NK-92 treated with Interleukin-12 subunit alpha and Interleukin-12 subunit beta, amount 100 ng/mL, for 24 hours (cell line): ENCODE measurements at regions not wholly inside any gene's neighbourhood (a gene's known extent, or its start where the extent isn't known, plus 50 kb on each side); places are given as distances from the start of the nearest gene placed in this dataset.

Experiments
- DNase-seq: peaks from one replicate; lab custom pipeline; 2025; lab: John Stamatoyannopoulos, UW

DNA sequence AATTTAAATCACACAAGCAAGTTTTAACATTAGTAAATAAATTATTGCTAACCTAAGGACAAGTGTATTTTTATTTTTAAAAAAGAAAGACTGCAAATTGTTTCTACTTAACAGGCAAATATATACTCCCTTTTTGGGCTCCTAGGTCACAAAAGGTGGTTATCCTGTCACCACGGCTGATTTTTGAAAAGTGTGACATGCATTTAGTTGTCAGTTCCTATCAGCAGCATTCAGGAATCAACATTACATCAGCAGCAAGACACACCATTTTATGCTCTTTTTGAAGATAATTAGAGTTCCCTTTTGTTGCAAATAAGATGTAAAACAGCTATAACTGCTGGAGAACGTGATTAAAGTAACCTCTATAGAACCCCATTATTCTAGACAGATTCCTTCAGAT is 357.5 kb upstream of the TMCO5A start:
- DNase-seq, result no peak

DNA sequence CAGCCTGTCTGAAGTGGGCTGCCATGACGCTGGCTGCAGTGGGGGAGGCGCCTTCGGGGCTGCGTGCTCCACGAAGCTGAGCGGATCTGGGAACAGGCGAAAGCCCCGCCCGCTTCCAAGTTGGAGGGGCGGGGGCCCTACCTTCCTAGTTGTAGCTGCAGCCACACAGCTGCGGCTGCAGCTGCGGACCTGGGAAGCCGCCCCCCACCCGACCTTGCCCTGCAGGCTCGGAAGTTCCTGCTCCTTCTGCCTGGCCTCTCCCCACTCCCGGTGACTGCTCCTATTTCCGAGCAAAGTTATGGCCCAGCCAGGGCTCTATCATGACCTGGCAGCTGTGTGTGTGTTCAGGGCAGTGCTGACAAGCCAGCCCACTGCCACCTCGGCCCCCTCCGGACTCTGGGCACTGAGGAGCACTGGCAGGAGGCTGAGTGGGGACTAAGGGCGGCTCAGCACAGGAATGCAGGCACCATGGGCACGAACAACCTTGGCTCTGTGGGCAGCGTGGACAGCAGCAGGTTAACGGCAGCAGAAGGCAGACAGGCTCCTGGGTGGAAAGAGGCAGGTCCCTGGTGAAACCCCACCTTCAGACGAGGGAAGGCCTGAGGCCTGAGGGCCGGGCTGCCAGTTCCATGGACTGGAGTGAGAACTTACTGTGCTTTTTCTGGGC is 352.4 kb upstream of the TMCO5A start:
- DNase-seq, result no peak

DNA sequence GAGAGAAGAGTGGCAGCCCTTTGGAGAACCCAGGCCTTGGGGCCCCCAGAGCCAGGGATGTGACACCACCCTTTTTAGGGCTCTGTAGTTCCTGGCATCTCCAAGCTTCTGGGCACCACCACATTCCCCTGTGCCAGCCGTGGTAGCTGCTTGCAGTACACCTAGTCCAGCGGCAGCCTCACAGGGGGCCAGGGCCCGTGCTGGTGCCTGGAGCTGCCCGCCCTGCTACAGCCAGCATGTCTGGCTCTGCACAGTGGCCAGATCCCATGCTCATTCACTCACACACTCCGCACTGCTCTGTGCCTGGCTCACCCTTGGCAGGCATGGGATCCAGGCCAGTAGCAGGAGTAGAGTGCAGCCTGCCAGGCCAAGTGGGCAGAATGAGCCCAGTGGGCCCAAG is 351.6 kb upstream of the TMCO5A start:
- no peak for DNase-seq

DNA sequence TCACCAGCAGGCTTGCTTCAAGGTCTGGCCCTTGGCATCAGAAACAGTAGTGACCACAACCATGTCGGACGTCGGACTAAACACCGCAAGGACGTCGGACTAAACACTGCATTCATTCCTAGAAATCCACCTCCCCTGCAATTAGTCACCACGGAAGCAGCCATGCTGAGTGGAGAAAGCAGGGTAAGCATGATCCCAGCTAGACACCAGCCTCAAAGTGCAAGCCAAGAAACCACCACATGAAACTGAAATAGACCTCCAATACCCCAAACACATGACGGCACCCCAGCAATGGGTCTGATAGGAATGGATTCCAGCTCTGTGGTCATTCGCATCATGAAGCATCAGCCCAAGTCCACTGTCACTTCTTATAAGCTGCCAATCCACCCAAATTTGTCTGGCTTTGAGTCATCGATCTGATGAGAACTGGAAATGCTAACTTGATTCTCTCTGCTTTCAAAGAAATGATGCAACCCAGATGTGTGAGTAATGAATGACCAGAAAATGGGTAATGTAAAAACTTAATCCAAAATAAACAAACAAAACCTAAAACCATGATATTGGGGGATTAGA is 348.3 kb upstream of the TMCO5A start:
- no peak for DNase-seq

DNA sequence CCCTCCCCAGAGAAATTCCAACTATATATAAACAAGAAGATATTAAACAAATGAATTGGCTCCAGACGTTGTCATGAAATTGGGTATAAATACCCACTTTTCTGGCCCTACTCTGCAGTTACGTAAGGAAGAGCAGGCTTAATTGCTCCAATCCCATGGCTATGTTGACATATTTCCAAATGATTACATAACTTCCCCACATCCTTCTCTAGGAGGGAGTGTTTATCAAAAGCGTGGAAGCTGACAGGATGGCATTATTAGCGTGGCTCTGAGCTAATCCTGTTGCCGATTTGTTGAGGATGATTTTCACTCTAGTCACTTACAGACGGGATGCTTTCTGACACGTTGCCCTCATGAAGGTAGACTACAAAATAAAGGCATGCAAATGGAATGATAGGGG is 347.5 kb upstream of the TMCO5A start:
- no peak for DNase-seq

DNA sequence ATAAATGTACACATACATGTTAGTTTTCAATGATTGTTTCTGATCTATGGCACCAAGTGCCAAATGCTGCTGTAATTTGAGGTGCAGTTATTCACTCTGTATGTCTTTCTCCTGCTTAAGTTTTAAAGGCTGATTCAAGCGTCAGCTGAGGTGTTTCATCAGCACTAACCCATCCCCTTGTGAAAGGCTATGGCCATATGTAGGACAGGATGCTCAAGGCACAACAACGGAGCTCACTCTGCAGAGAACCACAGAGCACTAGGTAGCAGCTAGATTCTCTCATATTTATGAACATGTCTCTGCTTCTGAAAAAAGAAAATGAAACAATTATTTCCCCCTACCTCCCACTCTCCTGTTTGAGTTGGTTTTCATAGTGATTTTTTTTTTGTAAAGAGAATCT is 340.0 kb upstream of the TMCO5A start:
- no peak for DNase-seq

DNA sequence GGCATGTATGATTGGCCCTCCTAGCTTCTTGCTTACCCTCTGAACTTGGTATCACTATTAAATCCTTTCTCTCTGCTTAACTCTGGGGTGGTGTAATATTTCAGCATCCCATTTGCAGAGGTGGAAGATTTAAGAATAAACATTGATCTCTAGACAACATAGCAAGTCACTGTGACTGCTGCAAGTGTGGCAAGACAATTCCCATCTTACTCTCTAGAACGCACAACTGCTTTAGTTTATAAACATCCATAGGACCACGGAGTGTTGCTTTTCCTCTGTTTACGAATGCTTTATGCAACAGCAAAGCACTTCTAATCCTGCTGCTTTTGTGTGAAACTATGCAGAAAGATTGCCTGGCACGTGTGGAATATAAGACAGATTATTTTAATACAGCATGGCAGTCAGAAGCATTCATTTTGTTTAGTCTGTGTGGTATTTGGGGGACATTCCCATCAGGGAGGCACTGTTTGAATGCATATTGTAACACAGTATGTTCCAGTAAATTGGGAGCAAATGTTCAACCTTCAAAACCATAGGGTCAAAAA is 338.9 kb upstream of the TMCO5A start:
- DNase-seq, result no peak

DNA sequence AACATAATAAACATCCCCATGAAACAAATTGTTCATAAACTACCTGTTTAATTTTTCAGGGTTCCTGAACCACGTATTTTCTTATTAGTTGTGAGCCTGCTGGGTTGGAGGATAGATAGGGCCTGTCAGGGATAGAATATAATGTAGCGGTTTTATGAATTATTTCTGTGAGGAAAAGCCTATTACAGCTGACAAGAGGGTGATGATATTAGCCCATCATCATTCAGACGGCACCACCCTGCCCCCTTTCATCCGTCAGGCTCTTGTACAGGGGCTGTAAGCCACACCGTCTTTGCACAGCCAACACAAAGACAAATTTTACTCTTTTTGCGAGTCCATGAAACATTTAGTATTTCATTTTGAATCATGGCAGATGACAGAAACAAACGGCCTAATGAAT is 335.3 kb upstream of the TMCO5A start:
- no peak for DNase-seq

DNA sequence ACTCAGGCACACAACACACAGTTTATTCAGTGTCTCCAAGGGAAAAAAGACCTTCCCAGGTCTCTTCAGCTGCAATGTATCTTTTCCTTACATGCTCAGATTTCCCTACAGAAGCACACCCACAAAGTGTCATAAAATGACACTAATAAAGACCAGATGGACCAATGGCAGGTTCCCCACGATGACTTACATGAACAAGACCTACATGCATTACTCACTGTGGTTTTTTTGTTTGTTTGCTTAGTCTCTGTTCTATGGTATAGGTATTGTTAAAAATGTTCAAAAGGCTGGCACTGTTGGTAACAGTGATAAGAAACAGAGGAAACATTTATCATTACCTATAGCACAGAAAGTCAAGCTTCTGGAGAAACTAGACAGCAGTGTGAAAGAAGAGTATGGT is 318.2 kb upstream of the TMCO5A start:
- no peak for DNase-seq

DNA sequence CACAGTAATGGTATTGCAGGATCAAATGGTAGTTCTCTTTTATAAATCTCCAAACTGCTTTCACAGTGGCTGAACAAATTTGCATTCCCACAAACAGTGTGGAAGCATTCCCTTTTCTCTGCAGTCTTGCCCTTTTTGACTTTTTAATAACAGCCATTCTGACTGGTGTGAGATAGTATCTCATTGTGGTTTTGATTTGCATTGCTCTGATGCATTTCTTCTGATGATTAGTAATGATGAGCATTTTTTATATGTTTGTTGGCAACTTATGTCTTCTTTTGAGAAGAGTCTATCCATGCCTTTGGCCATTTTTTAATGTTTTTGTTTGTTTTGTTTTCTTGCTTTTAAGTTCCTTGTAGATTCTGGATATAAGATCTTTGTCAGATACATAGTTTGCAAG is 316.1 kb upstream of the TMCO5A start:
- DNase-seq, result no peak

DNA sequence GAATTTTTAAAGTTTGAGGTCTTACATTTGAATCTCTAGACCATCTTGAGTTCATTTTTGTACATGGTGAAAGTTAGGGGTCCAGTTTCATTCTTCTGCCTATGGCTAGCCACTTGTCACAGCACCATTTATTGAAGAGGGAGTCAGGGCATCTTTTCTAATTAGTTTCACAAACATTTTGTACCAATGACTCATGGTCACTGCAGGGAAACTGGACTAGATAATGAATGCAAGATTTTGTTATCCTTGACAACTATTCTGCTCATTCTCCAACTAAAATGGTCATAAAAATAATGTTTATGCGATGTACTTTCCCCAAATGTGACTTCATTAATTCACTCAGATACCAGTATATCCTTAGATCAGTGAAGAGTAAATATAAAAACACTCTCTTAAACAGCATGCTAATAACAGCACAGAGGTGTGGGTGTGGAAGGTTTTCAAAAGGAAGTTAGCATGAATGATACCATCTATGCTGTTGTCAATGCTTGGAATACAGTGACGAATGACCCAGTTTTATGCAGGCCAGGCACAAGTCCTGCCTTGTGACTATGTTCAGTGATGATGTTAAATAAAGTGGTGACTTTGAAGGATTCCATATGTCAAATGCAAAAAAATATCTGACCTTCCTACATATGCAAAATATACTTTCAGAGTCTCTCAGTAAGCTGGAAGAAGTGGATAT is 314.9 kb upstream of the TMCO5A start:
- no peak for DNase-seq

DNA sequence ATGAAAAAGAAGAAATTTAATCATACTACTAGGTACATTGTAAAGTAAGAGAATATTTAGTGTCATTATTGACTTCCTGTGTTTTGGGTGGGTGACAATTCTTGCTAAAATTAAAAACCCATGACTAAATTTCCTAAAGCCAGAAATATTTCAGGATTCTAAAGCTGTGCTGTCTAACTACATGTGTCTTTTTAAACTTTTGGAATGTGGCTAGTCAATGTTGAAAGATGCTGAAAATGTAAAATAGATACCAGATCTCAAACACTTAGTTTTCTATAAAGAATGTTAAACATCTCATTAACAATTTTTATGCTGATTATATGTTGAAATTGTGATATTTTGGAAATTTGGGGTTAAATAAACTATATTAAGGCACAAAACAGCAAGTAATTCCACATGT is 308.9 kb upstream of the TMCO5A start:
- no peak for DNase-seq

DNA sequence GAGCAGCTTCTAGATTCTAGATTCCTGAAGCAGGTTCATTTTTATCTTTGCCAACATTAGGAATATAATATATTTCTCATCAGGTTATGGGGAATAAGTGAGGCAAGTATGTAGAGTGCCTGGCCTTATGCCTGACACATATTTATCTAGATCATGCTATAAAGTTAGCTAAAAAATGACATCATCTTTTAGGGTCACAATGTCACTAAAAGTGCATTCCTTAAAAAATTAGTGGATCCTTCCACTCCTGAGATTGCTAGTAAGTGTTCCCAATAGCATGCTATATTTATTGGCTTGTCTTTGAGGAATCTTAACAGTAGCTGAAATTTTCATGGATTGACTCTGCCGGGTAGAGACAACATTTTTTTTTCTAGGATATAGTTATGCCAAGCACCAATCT is 305.9 kb upstream of the TMCO5A start:
- DNase-seq, result no peak

DNA sequence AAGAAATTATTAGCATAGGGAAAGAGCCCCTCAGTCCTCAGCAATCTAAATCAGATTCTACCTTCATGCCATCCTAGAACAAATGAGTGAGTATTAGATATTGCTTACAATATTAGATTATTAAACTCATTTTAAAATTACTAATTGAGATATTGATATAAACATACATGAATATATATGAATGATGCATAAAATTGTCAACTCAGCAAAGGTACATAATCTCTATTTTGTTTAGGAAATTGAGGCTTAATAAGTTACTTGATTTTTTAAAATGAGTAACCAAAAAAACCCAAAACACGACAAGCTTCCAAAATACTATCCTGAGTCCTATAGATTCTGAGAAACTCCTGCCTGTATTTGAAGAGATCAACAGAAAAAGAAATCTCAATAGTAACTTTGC is 297.7 kb upstream of the TMCO5A start:
- no peak for DNase-seq

DNA sequence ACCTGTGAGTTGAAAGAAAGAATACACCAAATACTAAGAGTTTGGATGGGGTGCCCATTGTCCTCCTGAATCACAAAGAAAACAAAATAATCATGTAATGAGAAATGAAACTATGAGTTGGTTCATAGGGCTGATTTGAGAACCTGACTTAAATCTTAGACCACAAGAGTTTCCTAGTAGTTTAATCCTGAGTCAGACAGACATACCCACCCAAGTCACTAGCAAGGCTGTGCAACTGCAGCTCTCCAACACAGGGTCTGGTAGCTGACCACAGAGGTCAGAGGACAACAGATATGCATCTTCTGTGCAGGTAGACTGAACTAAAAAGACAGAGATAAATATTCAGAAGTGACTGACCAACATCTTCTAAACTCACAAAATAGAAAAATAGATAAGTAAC is 296.3 kb upstream of the TMCO5A start:
- DNase-seq, result no peak

DNA sequence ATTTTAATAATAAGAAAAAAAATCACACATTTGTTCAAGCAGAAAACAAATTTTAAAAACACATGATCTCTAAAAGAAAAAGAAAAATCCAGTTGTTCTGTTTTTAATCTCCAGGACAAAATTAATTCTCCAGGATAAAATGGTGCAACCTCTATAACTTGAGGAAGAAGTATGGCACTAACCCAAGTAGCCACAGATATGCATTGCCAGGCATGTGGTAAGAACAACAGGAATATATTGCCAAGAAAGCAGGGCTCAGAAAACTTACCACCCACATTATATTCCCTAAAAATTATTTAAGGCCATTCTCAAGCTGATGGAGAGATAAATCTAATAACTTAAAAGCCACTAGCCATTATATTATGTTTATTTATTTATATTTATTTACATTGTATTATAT is 295.7 kb upstream of the TMCO5A start:
- no peak for DNase-seq

DNA sequence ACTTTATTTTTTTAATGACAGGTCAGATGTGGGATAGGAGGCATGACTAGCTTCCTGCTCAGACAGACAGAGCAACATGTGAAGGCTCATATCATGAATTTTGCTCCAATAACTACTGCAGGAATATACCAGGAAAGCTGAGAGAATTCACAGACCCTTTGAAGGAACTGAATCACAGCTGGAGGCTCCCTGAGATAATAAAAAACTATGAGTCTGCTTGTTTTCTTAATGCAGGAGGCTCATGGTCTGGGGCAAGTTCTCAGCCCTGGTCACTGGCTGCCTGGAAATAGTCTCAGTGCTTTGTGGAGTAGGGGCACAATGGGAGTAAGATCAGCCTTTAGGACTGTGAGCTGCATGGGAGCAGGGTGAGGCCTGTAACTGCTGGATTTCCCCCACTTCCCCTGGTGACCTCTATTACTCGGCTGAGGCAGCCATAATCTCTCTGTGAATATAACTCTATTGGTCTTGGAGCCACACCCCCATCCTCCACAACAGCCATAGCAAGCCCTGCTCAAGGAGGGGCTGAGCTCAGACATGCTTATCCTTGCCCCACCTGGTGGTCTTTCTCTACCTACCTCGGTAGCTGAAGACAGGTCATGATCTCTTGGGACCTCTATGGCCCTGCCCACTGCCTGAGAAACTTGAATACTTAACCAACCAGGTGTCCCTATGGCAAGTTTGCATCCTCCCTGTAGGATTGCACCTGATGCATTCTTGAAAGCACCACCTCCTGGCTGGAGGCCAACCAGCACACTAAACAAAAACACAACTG is 281.6 kb upstream of the TMCO5A start:
- no peak for DNase-seq

DNA sequence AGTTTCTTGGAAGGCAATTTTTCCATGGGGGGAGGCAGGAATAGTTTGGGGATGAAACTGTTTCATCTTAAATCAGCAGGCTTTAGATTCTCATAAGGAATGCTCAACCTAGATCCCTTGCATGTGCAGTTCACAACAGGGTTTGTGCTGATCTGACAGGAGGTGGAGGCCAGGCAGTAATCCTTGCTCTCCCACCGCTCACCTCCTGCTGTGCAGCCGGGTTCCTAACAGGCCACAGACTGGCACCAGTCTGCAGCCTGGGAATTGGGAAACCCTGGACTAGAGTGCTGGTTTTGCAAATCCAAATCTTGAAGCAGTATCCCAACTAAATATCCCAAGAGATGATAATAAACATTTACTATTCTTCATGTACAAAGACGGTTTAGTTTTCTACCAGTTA is 256.3 kb upstream of the TMCO5A start:
- no peak for DNase-seq

DNA sequence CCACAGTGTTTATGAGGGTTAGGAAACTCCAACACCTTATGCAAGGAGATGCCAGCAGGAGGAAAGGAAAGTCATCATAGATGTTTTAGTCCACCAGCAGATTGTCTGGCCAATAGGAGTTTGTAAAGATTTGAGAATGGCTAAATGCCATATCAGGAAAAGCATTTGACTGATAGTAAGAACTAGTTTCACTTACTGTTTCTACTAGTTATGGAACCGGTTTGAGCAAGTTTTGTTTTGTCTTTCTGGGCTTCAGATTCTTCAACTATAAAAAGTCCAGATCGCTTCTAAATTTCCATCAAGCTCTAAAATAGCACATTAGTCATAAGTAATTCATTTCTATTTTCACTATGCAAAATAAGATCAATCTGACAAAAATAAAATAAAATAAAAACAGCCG is 254.8 kb upstream of the TMCO5A start:
- no peak for DNase-seq

DNA sequence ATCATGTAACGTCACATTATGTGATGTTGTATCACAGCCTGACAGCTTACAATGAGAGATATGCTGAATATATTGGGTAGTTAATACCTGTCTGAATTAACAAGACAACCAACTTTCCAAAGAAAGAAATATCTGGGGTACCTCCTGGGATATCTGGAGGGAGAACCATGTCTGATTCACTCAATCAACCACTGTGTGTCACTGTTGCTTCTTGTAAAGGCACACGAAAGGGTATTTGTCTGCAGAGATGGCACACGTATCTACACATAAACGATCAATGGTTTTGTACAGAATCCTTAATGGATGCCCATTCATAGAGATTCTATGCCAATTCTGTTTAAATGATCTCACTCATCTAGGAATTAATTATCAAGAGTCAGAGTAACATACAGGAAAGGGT is 252.1 kb upstream of the TMCO5A start:
- DNase-seq, result no peak

DNA sequence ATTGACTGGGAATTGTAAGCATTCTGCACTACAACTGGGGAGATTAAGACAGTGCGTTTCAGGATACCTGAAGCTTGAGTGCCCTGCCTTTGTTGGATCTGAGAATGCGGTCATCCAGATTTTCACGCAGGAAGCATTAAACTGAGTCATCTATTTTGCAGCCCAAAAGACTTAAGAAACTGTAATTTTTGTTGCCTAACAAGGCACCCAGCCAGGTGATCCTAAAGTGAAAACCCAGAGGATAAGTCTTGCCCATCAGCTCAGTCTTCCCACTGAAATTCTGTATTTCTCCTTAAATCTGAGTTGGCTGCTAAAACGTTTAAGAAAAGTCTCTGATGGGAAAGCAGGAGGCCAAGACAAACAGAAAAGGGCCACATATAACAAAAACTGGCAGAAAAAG is 242.5 kb upstream of the TMCO5A start:
- DNase-seq, result no peak

DNA sequence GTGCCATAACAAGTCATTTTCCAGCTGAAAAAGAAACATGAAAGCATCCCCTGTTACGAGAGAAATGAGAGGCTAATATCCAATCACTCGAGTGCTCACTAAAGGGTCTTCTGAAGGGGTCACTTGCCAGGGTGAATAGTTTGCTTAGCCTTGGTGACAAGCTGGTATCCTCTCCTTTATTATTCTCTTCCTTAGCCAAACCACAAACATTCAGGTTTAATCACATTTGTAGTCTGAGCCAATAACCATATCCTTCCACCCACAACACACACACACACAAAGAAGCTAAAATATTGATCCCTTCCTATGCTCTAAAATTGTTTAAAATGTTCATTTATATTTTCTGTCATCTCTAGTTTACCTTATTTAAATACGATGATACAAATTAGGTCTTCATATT is 240.5 kb upstream of the TMCO5A start:
- DNase-seq, result no peak

DNA sequence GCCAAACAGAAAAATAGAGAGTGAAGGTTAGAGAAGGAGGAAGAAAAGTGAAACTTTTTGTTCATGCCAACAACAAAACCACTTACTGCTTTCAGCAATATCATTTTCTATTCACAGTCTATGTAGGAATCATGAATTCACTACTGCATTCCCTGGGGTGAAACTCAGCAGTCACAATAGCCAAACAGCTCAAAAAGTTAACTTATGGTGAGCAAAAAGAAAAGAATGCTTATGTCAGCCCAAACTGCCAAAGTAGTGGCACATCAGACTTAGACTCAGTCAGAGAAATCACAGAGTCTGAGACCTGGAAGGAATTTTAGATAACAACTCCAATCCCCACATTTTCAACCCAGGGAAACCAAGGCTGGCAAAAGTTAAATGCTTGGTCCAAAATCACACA is 238.7 kb upstream of the TMCO5A start:
- DNase-seq, result no peak
